Tibial artery (tissue), 4 donors: ENCODE measurements at regions not wholly inside any gene's neighbourhood (a gene's known extent, or its start where the extent isn't known, plus 50 kb on each side); places are given as distances from the start of the nearest gene placed in this dataset.
A peak's percentile ranks its signal among the peaks of the same experiment; 100 is the strongest.

Experiments used
- DNase-seq, 2 donors: peaks; one replicate each; pipeline ENCODE4 v3.0.0-alpha.2; 2019
- H3K27ac ChIP-seq, 2 donors: fragments of 200-600 bp; sonication (generic) in 1 of 2; 1 replicate in 1 of 2; 2 replicates in 1 of 2; pipeline ENCODE4 v1.5.1; 2018 to 2019; ENCODE audit warnings: mild to moderate bottlenecking in 1 of 2
- H3K27me3 ChIP-seq, 2 donors: fragments of 200-600 bp; sonication (generic) in 1 of 2; one replicate each; pipeline versions ENCODE4 v1.5.1 to v1.6.0; 2016 to 2019
- H3K36me3 ChIP-seq, 3 donors: fragments of 200-600 bp; sonication (generic) in 2 of 3; one replicate each; pipeline ENCODE4 v1.5.1; 2016 to 2019; ENCODE audit warnings: mild to moderate bottlenecking in 2 of 3
- H3K4me1 ChIP-seq, 4 donors: fragments of 200-600 bp; sonication (generic) in 2 of 4; 1 replicate in 3 of 4; 2 replicates in 1 of 4; pipeline ENCODE4 v1.5.1; 2016 to 2019
- H3K4me3 ChIP-seq, 2 donors: fragments of 200-600 bp; sonication (generic) in 1 of 2; 1 replicate in 1 of 2; 2 replicates in 1 of 2; pipeline ENCODE4 v1.5.1; 2018 to 2019; ENCODE audit warnings: mild to moderate bottlenecking in 2 of 2
- H3K9me3 ChIP-seq, 3 donors: fragments of 200-600 bp; sonication (generic) in 1 of 3; one replicate each; pipeline ENCODE4 v1.5.1; 2016 to 2019
- intact Hi-C: fragments of 100-400 bp; cut with DNase I; formaldehyde crosslinking; loops from one replicate; pipeline ENCODE4 v1.15.0; 2023; ENCODE audit warnings: low total_unique reads
- TF ChIP-seq, protein P1 (sequence below), 2 experiments: fragments of 200-600 bp in 1 of 2; fragments of 450-650 bp in 1 of 2; IDR thresholded peaks; one replicate each; pipeline ENCODE4 v1.5.1; 2017 to 2019; ENCODE audit warnings: antibody characterized with exemption in 2 of 2, mild to moderate bottlenecking in 1 of 2, moderate library complexity in 1 of 2

DNA sequence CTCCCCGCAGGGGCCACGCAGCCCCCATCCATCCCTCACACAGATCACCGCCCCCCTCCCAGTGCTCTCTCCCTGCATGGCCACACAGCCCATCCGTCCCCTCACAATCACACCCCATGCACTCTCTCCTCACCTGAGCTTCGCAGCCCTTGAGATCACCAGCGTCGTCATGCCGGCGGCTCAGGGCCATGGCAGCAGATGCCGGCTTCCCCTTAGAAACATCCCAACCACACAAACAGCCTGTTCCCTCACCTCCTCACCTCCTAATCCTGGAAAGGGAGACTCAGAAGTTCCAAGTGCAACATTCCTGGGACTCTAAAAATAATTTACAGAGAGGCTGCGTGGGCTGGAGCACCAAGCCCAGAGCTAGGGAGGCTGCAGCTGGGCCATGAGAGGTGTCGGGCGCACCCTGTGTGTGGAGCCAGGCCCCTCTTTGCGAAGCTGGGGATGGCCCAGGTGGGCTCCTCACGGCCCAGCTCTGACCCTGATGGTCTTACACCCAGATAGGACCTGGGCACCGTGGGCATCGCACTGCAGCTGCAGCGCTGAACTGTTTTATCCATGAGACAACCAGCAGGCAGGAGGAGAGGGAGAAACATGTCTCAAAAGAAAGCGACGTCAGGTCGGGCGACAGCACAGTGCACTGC is 125.3 kb downstream of the DLL1 start:
- H3K27me3 ChIP-seq = peaks cover 0 to 27% of the 10 kb centered on the region in 2 donors
- DNase-seq = no peak
- H3K36me3 ChIP-seq = no peaks in the 10 kb centered on the region
- no peak overlapping the region for H3K27ac ChIP-seq
- peaks cover 0 to 21% (median 11%) of the 10 kb centered on the region in 4 donors for H3K4me1 ChIP-seq
- H3K4me3 ChIP-seq = no peak overlapping the region
- no peaks in the 10 kb centered on the region for H3K9me3 ChIP-seq
- TF ChIP-seq, protein P1, sequence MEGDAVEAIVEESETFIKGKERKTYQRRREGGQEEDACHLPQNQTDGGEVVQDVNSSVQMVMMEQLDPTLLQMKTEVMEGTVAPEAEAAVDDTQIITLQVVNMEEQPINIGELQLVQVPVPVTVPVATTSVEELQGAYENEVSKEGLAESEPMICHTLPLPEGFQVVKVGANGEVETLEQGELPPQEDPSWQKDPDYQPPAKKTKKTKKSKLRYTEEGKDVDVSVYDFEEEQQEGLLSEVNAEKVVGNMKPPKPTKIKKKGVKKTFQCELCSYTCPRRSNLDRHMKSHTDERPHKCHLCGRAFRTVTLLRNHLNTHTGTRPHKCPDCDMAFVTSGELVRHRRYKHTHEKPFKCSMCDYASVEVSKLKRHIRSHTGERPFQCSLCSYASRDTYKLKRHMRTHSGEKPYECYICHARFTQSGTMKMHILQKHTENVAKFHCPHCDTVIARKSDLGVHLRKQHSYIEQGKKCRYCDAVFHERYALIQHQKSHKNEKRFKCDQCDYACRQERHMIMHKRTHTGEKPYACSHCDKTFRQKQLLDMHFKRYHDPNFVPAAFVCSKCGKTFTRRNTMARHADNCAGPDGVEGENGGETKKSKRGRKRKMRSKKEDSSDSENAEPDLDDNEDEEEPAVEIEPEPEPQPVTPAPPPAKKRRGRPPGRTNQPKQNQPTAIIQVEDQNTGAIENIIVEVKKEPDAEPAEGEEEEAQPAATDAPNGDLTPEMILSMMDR (IDR thresholded peaks at IDR 0.05) = no peak
- intact Hi-C loops = loop anchor here (5.0 kb wide), 1 partner anchor 138 kb away; no protein-coding TSS in a partner anchor

DNA sequence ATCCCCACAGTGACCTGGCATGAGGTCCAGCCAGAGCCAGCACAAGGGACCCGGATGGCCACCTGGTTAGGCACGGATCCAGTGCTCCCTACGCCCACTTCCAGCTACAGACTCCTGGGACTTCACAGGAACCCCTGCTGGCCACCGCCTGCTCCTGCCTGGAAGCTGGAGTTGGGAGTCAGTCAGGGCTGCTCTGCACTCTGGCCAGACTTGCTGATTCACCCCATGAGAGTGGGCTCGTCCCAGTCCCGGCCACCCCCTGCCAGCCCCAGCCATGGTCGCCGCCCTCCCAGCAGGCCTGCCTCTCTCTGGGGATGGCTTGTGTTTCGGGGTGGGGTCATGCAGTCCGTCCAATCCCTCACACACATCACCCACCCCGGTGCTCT is 125.8 kb downstream of the DLL1 start:
- no peak for DNase-seq
- peaks cover 0 to 28% of the 10 kb centered on the region in 2 donors for H3K27me3 ChIP-seq
- TF ChIP-seq, protein P1 (IDR thresholded peaks at IDR 0.05) = no peak
- no peaks in the 10 kb centered on the region for H3K9me3 ChIP-seq
- intact Hi-C loops = loop anchor here (5.0 kb wide), 1 partner anchor 138 kb away; no protein-coding TSS in a partner anchor
- no peaks in the 10 kb centered on the region for H3K36me3 ChIP-seq
- H3K4me3 ChIP-seq = no peak overlapping the region
- H3K4me1 ChIP-seq = peaks cover 0 to 21% (median 11%) of the 10 kb centered on the region in 4 donors
- no peak overlapping the region for H3K27ac ChIP-seq

DNA sequence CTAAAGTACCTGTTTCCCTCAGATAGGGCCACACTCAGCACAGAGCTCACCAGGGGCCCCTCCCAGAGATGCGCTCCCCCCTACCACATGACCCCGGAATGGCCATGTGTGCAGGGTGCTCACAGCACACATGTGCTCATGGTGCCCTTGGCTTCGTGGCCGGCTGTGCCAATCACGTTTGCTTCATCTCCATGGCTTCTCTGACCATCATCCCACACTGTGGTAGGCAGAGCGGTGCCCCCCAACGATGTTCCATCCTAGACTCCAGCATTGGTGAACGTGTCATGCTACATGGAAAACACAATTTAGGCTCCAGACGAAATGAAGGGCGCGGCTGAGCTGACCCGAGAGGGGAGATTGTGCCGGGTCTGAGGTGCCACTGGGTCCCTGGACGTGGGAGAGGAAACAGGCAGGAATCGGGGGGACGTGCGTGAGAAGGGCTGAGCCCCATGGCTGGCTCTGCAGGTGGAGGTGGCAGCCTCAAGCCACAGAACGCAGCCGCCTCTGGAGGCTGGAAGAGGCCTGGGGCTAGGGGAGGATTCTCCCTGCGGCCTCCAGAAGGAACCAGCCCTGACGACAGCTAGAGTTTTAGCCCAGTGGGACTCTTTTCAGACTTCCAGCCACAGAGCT is 126.5 kb downstream of the DLL1 start:
- intact Hi-C loops = no loop called here
- TF ChIP-seq, protein P1 (IDR thresholded peaks at IDR 0.05) = no peak
- H3K36me3 ChIP-seq = no peaks in the 10 kb centered on the region
- no peak overlapping the region for H3K27ac ChIP-seq
- H3K4me1 ChIP-seq = peaks cover 0 to 21% (median 11%) of the 10 kb centered on the region in 4 donors
- H3K4me3 ChIP-seq = no peak overlapping the region
- H3K9me3 ChIP-seq = no peaks in the 10 kb centered on the region
- DNase-seq = no peak
- H3K27me3 ChIP-seq = peaks cover 0 to 31% of the 10 kb centered on the region in 2 donors

DNA sequence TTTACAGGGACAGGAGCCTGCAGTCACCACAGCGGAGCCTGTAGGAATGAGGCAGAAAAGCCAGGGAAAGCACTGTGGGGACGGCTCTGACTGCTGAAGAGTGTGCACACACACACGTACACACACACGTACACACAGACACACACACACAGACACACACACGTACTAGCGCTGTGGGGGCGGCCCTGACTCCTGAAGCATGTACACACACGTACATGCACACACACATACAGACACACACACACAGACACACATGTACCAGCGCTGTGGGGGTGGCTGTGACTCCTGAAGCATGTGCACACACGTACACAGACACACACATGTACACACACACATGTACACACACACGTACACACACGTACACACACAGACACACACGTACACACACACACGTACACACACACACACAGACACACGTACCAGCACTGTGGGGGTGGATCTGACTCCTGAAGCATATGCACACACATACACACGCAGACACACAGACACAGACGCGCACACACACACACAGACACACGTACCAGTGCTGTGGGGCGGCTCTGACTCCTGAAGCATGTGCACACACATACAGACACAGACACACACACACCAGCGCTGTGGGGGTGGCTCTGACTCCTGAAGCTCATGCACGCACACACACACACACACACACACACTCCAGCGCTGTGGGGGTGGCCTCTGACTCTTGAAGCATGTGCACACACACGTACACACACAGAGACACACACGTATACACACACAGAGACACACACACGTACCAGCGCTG is 127.3 kb downstream of the DLL1 start:
- DNase-seq = peak in 1 of 2 donors; percentile 5
- H3K4me1 ChIP-seq = peaks cover 0 to 21% (median 11%) of the 10 kb centered on the region in 4 donors
- H3K27ac ChIP-seq = no peak overlapping the region
- H3K9me3 ChIP-seq = no peaks in the 10 kb centered on the region
- no peak overlapping the region for H3K4me3 ChIP-seq
- TF ChIP-seq, protein P1 (IDR thresholded peaks at IDR 0.05) = no peak
- no peaks in the 10 kb centered on the region for H3K36me3 ChIP-seq
- intact Hi-C loops = no loop called here
- H3K27me3 ChIP-seq = peaks cover 0 to 37% of the 10 kb centered on the region in 2 donors

DNA sequence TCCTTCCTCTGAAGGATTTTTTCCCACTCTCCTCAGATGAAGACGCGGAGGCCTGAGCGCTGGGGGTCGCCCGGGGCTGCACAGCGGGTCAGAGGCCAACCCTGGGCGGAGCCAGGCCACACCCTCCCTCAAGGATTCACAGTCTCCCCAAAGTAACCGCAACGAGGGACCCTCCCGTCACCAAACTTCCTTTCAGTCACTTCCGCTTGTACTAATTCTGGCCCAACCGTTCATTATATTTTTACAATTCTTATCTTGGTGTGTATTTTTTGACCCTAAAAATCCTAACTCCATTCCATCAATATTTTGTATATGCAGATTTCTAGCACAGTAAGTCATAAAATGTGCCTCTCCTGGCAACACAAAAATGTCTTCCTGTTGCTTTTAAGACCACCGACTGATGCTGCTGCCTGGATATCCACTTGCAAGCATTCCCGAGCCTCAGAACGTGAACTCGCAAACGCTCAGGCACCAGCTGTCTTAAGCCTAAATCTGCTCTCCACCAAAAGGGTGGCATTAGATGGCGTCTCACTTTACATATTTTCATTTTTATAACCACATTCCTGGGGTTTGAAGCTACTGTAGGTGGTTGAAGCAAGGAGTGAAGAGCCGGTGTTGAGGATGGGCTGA is 128.0 kb downstream of the DLL1 start:
- Histone ChIP-seq H3K4me1 (peaks cover 0 to 21% (median 11%) of the 10 kb centered on the region in 4 donors), H3K9me3 (no peaks in the 10 kb centered on the region), H3K27me3 (peaks cover 0 to 41% of the 10 kb centered on the region in 2 donors), H3K27ac (no peak overlapping the region), H3K4me3 (no peak overlapping the region), H3K36me3 (no peaks in the 10 kb centered on the region)
- no peak for DNase-seq
- intact Hi-C loops = no loop called here
- TF ChIP-seq, protein P1 (IDR thresholded peaks at IDR 0.05) = no peak
